GM18511 (cell line): ENCODE measurements at regions not wholly inside any gene's neighbourhood (a gene's known extent, or its start where the extent isn't known, plus 50 kb on each side); places are given as distances from the start of the nearest gene placed in this dataset.

ENCODE experiments used
- ATAC-seq: cut with Tn5 transposase; IDR thresholded peaks from one replicate; pipeline ENCODE4 v1.9.1; 2021; ENCODE audit warnings: mild to moderate bottlenecking, moderate library complexity; ENCODE audit not compliant: unreplicated experiment

DNA sequence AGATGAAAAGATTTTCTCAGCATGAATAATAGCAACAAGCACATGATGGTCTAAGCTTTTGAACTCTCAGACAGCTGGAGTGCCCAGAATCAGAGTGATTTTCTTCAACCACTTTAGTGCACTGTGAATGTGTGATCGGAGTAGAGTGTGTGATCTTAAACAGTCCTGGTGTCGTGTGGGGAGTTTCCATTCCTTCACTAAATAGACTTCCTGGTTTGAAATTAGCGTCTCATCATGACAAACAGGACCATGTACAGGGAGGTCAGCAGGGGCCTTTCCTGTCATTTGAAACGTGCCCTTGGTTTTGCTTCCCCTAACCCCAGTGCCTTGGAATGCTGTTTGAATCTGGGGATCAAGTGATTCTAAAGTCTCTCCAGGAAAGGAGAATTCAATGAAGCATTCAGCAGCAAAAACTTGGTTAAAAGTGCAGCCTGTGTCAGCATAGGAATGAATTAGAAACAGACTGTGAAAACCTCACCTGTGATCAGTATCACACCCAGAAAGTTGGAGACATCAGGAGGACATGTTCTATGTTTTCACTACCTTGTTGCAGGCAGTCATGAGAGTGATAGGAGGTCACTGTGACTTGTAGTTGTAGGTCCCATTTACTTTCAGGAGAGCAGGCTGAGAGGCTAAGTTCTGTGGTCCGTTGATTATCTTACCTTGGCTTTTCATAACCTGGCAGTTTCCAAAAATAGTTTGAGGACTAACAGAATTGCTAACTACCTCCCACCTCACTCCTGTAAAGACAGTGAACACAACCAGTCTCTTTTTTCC lies 400.3 kb downstream of the MTX2 start:
- ATAC-seq: no peak

- no peak for ATAC-seq
Observed at GRCh38 chr2:176675271-176675949, 406.2 kb downstream of the MTX2 start.

- no peak for ATAC-seq
Observed at GRCh38 chr2:176677746-176678265, 408.6 kb downstream of the MTX2 start.

GRCh38 chr2:176678571-176678970 lies 409.3 kb downstream of the MTX2 start:
- ATAC-seq: no peak

DNA sequence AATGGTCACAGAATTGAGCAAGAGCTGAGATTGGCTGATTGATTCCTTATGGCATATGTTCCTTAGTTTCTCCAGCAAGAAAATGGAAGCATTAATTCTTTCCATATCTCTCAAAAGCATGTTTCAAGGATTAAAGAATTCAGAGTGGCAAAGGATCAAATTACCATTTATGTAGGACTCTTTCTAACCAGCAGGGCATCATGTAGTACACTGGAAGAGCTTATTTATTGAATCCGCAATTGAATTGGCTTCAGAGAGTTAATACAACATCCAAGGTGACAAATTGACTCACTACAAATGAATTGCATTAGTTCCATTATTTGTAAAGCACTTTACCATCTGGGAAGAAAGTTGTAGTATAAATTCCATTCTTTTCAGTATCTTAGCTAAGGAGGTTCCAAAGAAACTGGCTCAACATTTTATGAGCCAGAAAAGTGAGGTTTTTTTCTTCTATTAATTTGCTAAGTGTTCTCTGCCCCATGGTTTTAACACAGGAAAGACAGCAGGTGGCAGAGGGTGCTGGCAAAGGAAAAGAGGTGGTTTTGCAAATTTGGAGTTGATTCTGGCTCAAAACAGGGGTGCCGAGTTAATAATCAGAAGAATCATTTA lies 409.9 kb downstream of the MTX2 start:
- ATAC-seq: no peak

DNA sequence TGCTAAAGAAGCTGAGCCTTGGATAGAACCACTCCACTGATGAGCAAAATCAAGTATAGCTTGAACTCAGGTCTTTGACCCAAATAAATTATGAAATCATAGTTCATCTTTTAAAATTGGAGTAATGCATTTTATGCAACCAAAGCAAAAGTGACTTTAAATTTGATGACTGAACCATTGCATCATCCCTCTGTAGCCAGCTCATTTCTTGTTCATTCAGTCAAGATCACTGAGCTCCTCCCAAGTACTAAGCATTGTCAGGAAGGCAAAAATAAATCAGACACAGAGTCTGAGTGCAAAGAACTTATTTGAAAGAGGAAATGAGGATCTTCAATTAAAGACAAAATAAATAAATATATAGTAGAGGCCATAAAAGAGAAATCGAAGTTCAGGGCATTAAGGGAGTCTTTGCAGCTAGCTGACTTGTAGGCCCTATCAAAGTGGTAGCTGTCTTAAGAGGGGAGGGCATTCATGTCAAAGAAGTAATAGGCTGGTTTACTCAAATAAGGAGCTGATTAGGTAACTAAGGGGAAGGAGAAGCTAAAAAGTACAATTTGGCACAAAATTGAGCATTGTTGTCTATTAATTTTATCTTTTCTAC lies 411.8 kb downstream of the MTX2 start:
- ATAC-seq: no peak

GRCh38 chr2:176681584-176682115 lies 412.4 kb downstream of the MTX2 start:
- ATAC-seq: no peak

DNA sequence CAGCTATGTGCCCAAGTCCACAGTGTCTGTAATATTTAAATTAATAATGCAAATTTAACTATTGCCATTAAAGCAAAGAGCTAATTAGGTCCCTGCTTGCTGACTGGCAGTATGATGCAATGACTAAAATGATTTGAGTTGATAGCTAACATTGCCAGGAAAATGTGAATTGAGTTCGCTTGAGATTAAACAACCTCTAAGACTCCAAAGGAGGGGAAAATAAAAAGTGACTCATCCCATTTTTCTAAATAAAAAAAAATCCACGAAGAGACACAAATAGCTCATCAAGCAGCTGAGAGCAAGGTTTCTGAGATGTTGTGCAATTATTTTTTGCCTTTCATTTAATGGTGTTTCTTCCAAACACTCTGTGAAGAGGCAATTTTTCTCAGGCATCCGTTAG lies 413.0 kb downstream of the MTX2 start:
- ATAC-seq: no peak

DNA sequence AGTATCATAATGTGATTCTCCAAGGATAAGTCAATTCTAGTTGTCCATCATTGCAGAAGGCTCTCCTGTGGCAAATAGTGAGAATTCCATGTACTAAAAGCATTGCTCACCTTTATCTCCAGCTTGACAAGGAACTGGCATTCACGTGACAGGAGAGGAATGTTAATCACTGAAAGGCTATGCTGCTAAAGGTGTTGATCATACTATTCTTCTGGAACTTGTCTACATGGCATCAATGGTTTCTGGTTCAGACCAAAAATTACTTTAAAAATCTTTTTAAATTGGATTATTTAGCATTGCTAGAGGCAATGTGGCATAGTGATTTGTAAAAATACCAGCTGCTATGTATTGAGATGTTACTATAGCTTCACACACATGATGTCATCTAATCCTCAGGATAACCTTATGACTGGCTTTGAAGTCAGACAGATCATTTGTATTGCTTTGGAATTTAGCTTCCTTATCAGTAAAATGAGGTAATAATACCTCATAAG lies 414.4 kb downstream of the MTX2 start:
- ATAC-seq: no peak

DNA sequence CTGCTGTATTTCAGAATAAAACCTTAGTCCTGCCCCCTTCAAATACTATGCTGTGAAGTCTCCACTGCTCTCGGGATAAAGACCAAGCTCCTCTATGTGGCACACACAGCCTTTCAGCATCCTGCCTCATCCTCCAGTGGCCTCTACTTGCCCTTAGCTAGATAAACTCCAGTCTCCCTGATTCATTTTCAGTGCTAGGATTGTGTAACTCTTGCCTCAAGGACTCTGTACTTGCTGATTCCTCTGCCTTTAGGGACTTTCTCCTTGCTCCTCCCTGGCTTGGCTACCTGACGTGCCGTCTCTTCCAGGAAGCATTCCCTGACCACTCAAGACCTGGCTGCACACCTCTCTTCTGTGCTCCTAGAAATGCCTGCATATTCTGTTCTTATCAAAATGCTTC lies 416.7 kb downstream of the MTX2 start:
- ATAC-seq: no peak

DNA sequence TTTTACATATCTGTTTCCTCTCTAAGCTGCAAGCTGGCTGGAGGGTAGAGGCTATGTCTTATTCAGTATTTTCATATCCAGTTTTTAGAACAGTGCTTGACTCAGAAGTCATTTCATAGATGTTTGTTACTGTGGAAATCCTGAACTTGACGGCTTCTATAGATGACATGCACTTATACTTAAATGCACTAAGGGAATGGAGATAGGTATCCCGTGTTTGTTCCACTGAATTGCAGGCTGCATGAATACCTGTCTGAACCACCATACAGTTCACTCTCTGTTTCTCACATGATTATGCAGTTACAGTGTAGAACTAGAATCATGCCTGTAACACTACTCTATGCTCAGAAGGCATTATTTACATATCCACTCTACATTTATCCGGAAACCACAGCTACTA lies 417.1 kb downstream of the MTX2 start:
- no peak for ATAC-seq

- no peak for ATAC-seq
Observed at GRCh38 chr2:176687342-176687741, 418.1 kb downstream of the MTX2 start.

DNA sequence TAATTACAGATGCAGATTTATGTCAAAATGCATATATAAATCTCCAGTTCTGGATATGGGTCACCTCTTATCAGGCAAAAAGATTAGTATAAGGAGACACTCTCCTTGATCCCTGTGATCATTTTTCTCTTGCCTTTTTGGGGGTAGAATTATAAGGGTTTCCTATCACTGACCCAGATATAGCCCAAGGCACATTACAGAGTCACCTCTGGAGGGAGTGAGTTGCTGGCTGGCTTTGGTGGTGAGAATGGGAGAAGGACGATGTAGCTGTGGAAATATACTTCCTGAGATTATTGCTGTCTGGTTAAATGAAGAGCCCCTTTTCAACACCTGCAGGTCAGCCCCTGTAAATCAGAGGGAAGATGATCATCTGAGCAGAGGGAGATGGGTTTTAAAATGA lies 418.7 kb downstream of the MTX2 start:
- no peak for ATAC-seq

GRCh38 chr2:176689711-176690110 lies 420.5 kb downstream of the MTX2 start:
- ATAC-seq: no peak

DNA sequence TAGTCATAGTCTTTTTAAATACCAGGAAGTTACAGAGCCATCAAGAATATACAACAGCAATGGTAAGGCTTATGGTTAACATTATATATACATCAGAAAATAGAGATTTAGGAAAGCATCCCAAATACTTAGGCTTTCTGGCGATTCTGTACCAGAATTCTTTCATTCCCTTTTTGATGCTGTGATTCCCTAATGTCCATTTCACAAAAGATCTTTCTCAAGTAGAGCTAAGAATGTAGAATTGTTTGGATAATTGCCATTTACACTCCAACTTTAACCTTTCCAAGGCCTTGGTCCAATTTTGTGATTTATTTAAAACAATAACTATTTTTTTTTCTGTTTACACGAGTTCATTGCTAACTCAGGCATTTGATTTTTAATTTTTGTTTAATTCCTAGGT lies 422.2 kb downstream of the MTX2 start:
- no peak for ATAC-seq

DNA sequence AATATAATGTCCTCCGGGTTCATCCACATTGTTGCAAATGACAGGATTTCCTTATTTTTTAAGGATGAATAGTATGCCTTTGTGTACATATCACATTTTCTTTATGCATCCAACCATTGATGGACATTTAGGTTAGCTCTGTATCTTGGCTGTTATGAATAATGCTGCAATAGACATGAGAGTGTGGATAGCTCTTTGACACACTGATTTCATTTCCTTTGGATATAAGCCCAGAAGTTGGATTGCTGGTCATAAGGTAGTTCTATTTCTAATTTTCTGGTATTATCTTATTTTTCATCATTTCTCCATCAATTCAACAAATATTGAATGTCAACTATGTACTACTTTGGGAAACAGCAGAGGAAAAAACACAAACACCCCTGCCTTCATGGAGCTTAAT lies 423.3 kb downstream of the MTX2 start:
- ATAC-seq: no peak

DNA sequence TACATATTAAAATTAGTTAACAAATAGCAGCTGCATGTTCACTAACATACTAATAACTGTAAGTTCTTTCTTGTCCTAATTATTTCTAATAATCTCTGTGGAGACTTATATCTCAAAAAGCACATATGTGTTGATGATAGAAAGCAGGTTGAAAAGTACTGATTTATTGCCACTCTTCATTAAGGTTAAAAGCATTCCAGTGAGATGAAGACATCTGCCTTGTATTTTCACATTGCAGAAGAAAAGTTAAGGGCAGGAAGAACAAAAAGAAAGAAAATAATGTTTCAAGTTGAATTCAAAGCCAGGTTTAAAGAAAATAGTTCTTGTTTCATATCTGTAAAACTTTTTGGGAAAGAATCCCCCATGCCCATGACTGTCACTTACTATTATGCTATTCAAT lies 429.9 kb downstream of the MTX2 start:
- ATAC-seq: no peak

- ATAC-seq: no peak
Observed at GRCh38 chr2:176699644-176700043, 430.4 kb downstream of the MTX2 start.

GRCh38 chr2:176702131-176702530 lies 432.9 kb downstream of the MTX2 start:
- ATAC-seq: no peak

DNA sequence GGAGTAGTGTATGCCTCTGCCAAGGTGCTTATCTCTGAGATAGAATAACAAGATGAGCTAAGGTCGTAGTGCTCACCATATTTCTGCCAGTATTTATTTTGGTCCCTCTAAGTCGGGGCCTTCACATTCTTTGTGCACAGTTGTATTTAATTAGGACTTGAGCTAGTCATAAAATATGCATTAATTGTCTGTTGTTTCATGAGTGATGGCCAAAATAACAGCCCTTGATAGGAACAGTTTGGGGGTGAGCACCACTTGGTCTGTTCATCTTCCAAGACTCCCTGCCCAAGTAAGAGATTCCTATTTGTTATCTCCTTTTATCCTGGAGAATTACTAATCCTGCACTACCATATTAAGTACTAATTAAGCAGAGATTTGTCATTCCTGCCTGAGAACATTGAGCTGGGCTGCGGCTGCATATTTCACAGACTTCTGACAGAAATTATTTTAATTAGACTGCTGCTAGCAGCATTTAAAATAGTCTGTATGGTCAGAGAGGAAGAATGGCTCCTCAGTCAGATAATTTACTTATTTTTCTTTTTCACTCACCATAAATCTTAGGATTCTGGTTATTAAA lies 435.1 kb downstream of the MTX2 start:
- ATAC-seq: no peak
